H1 (cell line): ENCODE measurements at regions not wholly inside any gene's neighbourhood (a gene's known extent, or its start where the extent isn't known, plus 50 kb on each side); places are given as distances from the start of the nearest gene placed in this dataset.

ENCODE experiments used
- BRCA1 ChIP-seq: IDR thresholded peaks from 2 replicates; pipeline ENCODE4 v1.6.1; 2012; ENCODE audit warnings: low read depth, low read length, improper control_type of control experiment
- CBX5 ChIP-seq: fragments of 300-800, 300-1000 bp; sonication (generic); IDR thresholded peaks from 2 replicates; pipeline ENCODE4 v1.7.1; 2016; ENCODE audit warnings: antibody characterized with exemption, low read length, low read depth
- CREB1 ChIP-seq: IDR thresholded peaks from 2 replicates; pipeline ENCODE4 v1.6.1; 2012; ENCODE audit warnings: inconsistent platforms
- KDM1A ChIP-seq: fragments of 200-600, 300-600 bp; sonication (generic); IDR thresholded peaks from 2 replicates; pipeline ENCODE4 v1.7.1; 2016; ENCODE audit warnings: mild to moderate bottlenecking, low read length, borderline replicate concordance
- POLR2A ChIP-seq, 2 experiments: IDR thresholded peaks; 1 replicate in 1 of 2; 2 replicates in 1 of 2; pipeline ENCODE4 v1.6.1; 2011; ENCODE audit warnings: low read depth in 2 of 2, low read length in 2 of 2, mild to moderate bottlenecking in 2 of 2; ENCODE audit errors: control extremely low read depth in 1 of 2
- POU5F1 ChIP-seq: IDR thresholded peaks from 2 replicates; pipeline ENCODE4 v1.6.1; 2011; ENCODE audit warnings: low read depth, mild to moderate bottlenecking, low read length, moderate library complexity
- SAP30 ChIP-seq: fragments of 300-600 bp; sonication (generic); IDR thresholded peaks from 2 replicates; pipeline ENCODE4 v1.7.1; 2012; ENCODE audit warnings: low read length, moderate library complexity, mild to moderate bottlenecking, inconsistent platforms; ENCODE audit not compliant: insufficient read depth, insufficient replicate concordance
- SP4 ChIP-seq: IDR thresholded peaks from 2 replicates; pipeline ENCODE4 v1.6.1; 2012; ENCODE audit warnings: low read length, inconsistent platforms
- TF ChIP-seq, protein P1 (sequence below): fragments of 300-600 bp; sonication (generic); IDR thresholded peaks from 2 replicates; pipeline ENCODE4 v1.7.1; 2012; ENCODE audit warnings: low read length, moderate library complexity, mild to moderate bottlenecking, inconsistent platforms; ENCODE audit not compliant: insufficient replicate concordance
- TF ChIP-seq, protein P2 (sequence below): IDR thresholded peaks from 2 replicates; pipeline ENCODE4 v1.6.1; 2012; ENCODE audit warnings: inconsistent platforms

DNA sequence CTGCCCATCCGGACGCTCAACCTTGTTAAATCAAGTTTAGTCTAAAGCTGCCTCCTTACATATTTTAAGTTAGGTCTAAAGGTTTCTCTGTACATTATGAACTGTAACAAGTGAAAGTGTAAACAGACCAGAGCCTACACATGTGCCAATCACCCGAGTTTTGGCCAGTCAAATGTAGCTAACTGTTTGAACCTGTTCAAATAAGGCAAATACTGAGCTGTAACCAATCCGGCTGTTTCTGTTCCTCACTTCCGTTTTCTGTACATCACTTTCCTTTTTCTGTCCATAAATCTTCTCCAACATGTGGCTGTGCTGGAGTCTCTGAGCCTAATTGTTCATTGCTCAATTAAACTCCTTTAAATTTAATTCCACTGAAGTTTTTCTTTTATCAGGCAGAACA, 113.3 kb upstream of the SHISA3 start (continued):
- TF ChIP-seq, protein P1, sequence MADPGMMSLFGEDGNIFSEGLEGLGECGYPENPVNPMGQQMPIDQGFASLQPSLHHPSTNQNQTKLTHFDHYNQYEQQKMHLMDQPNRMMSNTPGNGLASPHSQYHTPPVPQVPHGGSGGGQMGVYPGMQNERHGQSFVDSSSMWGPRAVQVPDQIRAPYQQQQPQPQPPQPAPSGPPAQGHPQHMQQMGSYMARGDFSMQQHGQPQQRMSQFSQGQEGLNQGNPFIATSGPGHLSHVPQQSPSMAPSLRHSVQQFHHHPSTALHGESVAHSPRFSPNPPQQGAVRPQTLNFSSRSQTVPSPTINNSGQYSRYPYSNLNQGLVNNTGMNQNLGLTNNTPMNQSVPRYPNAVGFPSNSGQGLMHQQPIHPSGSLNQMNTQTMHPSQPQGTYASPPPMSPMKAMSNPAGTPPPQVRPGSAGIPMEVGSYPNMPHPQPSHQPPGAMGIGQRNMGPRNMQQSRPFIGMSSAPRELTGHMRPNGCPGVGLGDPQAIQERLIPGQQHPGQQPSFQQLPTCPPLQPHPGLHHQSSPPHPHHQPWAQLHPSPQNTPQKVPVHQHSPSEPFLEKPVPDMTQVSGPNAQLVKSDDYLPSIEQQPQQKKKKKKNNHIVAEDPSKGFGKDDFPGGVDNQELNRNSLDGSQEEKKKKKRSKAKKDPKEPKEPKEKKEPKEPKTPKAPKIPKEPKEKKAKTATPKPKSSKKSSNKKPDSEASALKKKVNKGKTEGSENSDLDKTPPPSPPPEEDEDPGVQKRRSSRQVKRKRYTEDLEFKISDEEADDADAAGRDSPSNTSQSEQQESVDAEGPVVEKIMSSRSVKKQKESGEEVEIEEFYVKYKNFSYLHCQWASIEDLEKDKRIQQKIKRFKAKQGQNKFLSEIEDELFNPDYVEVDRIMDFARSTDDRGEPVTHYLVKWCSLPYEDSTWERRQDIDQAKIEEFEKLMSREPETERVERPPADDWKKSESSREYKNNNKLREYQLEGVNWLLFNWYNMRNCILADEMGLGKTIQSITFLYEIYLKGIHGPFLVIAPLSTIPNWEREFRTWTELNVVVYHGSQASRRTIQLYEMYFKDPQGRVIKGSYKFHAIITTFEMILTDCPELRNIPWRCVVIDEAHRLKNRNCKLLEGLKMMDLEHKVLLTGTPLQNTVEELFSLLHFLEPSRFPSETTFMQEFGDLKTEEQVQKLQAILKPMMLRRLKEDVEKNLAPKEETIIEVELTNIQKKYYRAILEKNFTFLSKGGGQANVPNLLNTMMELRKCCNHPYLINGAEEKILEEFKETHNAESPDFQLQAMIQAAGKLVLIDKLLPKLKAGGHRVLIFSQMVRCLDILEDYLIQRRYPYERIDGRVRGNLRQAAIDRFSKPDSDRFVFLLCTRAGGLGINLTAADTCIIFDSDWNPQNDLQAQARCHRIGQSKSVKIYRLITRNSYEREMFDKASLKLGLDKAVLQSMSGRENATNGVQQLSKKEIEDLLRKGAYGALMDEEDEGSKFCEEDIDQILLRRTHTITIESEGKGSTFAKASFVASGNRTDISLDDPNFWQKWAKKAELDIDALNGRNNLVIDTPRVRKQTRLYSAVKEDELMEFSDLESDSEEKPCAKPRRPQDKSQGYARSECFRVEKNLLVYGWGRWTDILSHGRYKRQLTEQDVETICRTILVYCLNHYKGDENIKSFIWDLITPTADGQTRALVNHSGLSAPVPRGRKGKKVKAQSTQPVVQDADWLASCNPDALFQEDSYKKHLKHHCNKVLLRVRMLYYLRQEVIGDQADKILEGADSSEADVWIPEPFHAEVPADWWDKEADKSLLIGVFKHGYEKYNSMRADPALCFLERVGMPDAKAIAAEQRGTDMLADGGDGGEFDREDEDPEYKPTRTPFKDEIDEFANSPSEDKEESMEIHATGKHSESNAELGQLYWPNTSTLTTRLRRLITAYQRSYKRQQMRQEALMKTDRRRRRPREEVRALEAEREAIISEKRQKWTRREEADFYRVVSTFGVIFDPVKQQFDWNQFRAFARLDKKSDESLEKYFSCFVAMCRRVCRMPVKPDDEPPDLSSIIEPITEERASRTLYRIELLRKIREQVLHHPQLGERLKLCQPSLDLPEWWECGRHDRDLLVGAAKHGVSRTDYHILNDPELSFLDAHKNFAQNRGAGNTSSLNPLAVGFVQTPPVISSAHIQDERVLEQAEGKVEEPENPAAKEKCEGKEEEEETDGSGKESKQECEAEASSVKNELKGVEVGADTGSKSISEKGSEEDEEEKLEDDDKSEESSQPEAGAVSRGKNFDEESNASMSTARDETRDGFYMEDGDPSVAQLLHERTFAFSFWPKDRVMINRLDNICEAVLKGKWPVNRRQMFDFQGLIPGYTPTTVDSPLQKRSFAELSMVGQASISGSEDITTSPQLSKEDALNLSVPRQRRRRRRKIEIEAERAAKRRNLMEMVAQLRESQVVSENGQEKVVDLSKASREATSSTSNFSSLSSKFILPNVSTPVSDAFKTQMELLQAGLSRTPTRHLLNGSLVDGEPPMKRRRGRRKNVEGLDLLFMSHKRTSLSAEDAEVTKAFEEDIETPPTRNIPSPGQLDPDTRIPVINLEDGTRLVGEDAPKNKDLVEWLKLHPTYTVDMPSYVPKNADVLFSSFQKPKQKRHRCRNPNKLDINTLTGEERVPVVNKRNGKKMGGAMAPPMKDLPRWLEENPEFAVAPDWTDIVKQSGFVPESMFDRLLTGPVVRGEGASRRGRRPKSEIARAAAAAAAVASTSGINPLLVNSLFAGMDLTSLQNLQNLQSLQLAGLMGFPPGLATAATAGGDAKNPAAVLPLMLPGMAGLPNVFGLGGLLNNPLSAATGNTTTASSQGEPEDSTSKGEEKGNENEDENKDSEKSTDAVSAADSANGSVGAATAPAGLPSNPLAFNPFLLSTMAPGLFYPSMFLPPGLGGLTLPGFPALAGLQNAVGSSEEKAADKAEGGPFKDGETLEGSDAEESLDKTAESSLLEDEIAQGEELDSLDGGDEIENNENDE, result no peak
- no peak for TF ChIP-seq BRCA1
- TF ChIP-seq CREB1, result no peak
- TF ChIP-seq, protein P2, sequence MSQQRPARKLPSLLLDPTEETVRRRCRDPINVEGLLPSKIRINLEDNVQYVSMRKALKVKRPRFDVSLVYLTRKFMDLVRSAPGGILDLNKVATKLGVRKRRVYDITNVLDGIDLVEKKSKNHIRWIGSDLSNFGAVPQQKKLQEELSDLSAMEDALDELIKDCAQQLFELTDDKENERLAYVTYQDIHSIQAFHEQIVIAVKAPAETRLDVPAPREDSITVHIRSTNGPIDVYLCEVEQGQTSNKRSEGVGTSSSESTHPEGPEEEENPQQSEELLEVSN, result no peak
- no peak for TF ChIP-seq POU5F1
- no peak for TF ChIP-seq POLR2A (IDR thresholded peaks at IDR 0.05; ENCODE audit: control extremely low read depth in 1 of 2, low read depth in 2 of 2, low read length in 2 of 2)
- TF ChIP-seq CBX5, result no peak
- no peak for TF ChIP-seq SAP30
- TF ChIP-seq KDM1A, result no peak
- TF ChIP-seq SP4, result no peak
